ENCODE measurements at regions not wholly inside any gene's neighbourhood (a gene's known extent, or its start where the extent isn't known, plus 50 kb on each side); places are given as distances from the start of the nearest gene placed in this dataset.

GRCh38 chrX:95585321-95585720 lies 1099.3 kb upstream of the DIAPH2 start:
- TF ChIP-seq CTCF (conservative IDR thresholded peaks at IDR 0.05): no peak
- H3K27ac ChIP-seq: no peak overlapping the region

DNA sequence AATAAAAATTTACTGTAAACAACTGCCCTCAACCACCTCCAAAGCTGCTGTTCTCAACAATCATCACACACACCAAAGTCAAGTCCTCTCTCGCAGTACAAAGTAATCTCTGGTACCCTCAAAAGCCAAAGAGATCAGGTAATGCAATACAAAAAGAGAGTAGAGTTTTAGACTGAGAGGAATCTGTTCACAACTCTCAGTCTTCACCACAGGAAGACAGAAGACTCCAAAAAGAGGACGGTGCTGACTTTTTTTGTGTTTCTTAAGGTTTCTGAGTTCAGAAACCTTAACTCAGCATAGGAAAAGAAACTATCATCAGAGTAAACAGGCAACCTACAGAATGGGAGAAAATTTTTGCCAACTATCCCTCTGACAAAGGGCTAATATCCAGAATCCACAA lies 1072.3 kb upstream of the DIAPH2 start:
- no peak for TF ChIP-seq CTCF (conservative IDR thresholded peaks at IDR 0.05)
- no peak overlapping the region for H3K27ac ChIP-seq

GRCh38 chrX:95622200-95622599 lies 1062.4 kb upstream of the DIAPH2 start:
- H3K27ac ChIP-seq: no peak overlapping the region
- no peak for TF ChIP-seq CTCF (conservative IDR thresholded peaks at IDR 0.05)

- TF ChIP-seq CTCF (conservative IDR thresholded peaks at IDR 0.05): no peak
- H3K27ac ChIP-seq: no peak overlapping the region
Observed at GRCh38 chrX:95626748-95627147, 1057.9 kb upstream of the DIAPH2 start.

- no peak overlapping the region for H3K27ac ChIP-seq
- no peak for TF ChIP-seq CTCF (conservative IDR thresholded peaks at IDR 0.05)
Observed at GRCh38 chrX:95628796-95629195, 1055.8 kb upstream of the DIAPH2 start.

- no peak overlapping the region for H3K27ac ChIP-seq
- no peak for TF ChIP-seq CTCF (conservative IDR thresholded peaks at IDR 0.05)
Observed at GRCh38 chrX:95629737-95630136, 1054.9 kb upstream of the DIAPH2 start.

DNA sequence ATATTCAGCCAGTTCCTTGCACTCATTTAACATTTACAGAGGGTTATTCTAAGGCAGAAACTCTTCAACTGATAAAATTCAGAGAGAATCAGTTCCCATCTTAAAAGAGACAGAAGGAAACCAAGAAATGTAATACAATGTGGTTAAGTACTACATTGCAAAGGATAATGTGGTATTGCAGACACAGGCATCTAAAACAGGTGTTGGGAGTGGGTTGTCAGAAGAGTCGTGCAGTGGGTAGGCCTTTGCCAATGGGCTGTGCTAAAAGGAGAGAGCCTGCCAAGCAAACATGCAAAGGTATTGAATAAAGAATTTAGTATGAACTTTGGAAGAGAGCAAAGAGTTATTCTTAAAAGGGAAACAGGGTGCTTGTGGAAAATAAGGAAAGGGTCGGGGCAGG lies 1044.4 kb upstream of the DIAPH2 start:
- no peak overlapping the region for H3K27ac ChIP-seq
- no peak for TF ChIP-seq CTCF (conservative IDR thresholded peaks at IDR 0.05)

DNA sequence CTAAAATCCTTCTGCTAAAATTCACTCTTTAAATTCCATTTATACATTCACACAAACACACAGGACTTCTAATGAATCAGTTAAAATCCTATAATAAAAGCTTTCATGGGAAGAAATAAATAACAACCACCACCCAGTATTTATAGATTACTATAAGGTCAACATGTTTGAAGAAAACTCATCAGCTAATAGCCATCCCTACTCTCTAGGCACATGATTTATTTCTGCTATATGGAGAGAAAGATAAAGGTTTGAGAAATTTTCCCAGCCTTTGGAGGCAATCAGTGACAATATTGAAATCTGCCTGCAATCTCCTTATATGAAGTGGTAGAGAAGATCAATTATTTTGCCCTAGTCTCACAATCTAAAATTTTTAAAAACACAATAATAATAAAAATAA lies 1038.9 kb upstream of the DIAPH2 start:
- no peak for TF ChIP-seq CTCF (conservative IDR thresholded peaks at IDR 0.05)

More for the DNA sequence above, 1038.9 kb upstream of the DIAPH2 start:
- H3K27ac ChIP-seq: no peak overlapping the region
